Activated T-helper 1 cell treated with anti-CD3 and anti-CD28 coated beads, Interleukin-12 subunit alpha, Interleukin-12 subunit beta, Interleukin-2, Interleukin-4 antibody, amounts not matched to agents 30 ng/mL and 10 ng/mL and 1 ng/mL, durations not matched to agents 14 hours and 24 hours and 36 hours (primary cell): ENCODE measurements at regions not wholly inside any gene's neighbourhood (a gene's known extent, or its start where the extent isn't known, plus 50 kb on each side); places are given as distances from the start of the nearest gene placed in this dataset.

ENCODE experiments used
- DNase-seq: peaks from one replicate; pipeline ENCODE4 v3.0.0; 2021; ENCODE audit warnings: low spot score
- H3K27ac Mint-ChIP-seq: one replicate; pipeline ENCODE4 v1.8.0; 2021; ENCODE audit warnings: mild to moderate bottlenecking, mixed read lengths
- H3K27me3 Mint-ChIP-seq: one replicate; pipeline ENCODE4 v1.8.0; 2022; ENCODE audit warnings: mild to moderate bottlenecking, moderate library complexity, mixed read lengths; ENCODE audit not compliant: insufficient read depth
- H3K36me3 Mint-ChIP-seq: one replicate; pipeline ENCODE4 v1.8.0; 2021; ENCODE audit warnings: low read depth, mixed read lengths
- H3K4me1 Mint-ChIP-seq: one replicate; pipeline ENCODE4 v1.8.0; 2021; ENCODE audit warnings: low read depth, mixed read lengths
- H3K4me3 Mint-ChIP-seq: one replicate; pipeline ENCODE4 v1.8.0; 2021; ENCODE audit warnings: mild to moderate bottlenecking, moderate library complexity, mixed read lengths
- H3K9me3 Mint-ChIP-seq: one replicate; pipeline ENCODE4 v1.8.0; 2021; ENCODE audit warnings: mixed read lengths
- intact Hi-C: fragments of 100-400 bp; cut with micrococcal nuclease; formaldehyde crosslinking; loops from one replicate; pipeline ENCODE4 v1.15.1; 2024

- no peak for DNase-seq
- H3K27ac Mint-ChIP-seq = no peak overlapping the region
- no peaks in the 10 kb centered on the region for H3K36me3 Mint-ChIP-seq
- no peaks in the 10 kb centered on the region for H3K9me3 Mint-ChIP-seq
- intact Hi-C loops = no loop called here
- H3K4me1 Mint-ChIP-seq = no peaks in the 10 kb centered on the region
- H3K27me3 Mint-ChIP-seq = no peaks in the 10 kb centered on the region
- no peak overlapping the region for H3K4me3 Mint-ChIP-seq
These were observed 452.7 kb upstream of the KLHL29 start for GRCh38 chr2:22932288-22932687.

GRCh38 chr2:22934747-22935146, 450.2 kb upstream of the KLHL29 start:
- no peak overlapping the region for H3K27ac Mint-ChIP-seq
- intact Hi-C loops = no loop called here
- no peaks in the 10 kb centered on the region for H3K27me3 Mint-ChIP-seq
- no peak for DNase-seq
- no peaks in the 10 kb centered on the region for H3K36me3 Mint-ChIP-seq
- H3K4me3 Mint-ChIP-seq = no peak overlapping the region
- H3K9me3 Mint-ChIP-seq = no peaks in the 10 kb centered on the region
- no peaks in the 10 kb centered on the region for H3K4me1 Mint-ChIP-seq

GRCh38 chr2:22942441-22942840, 442.5 kb upstream of the KLHL29 start:
- H3K36me3 Mint-ChIP-seq = no peaks in the 10 kb centered on the region
- no peak for DNase-seq
- H3K4me1 Mint-ChIP-seq = no peaks in the 10 kb centered on the region
- H3K27me3 Mint-ChIP-seq = no peaks in the 10 kb centered on the region
- intact Hi-C loops = no loop called here
- no peak overlapping the region for H3K27ac Mint-ChIP-seq
- H3K9me3 Mint-ChIP-seq = no peaks in the 10 kb centered on the region
- no peak overlapping the region for H3K4me3 Mint-ChIP-seq

- Mint-ChIP-seq H3K27ac (no peak overlapping the region), H3K27me3 (no peaks in the 10 kb centered on the region), H3K36me3 (no peaks in the 10 kb centered on the region), H3K4me3 (no peak overlapping the region), H3K9me3 (no peaks in the 10 kb centered on the region), H3K4me1 (no peaks in the 10 kb centered on the region)
- intact Hi-C loops = no loop called here
- DNase-seq = no peak
These were observed 440.8 kb upstream of the KLHL29 start for GRCh38 chr2:22944143-22944542.

GRCh38 chr2:22946553-22946952, 438.4 kb upstream of the KLHL29 start:
- intact Hi-C loops = no loop called here
- Mint-ChIP-seq H3K4me3 (no peak overlapping the region), H3K27me3 (no peaks in the 10 kb centered on the region)

GRCh38 chr2:22947741-22948140, 437.2 kb upstream of the KLHL29 start:
- no peak for DNase-seq
- Mint-ChIP-seq H3K36me3 (no peaks in the 10 kb centered on the region), H3K27me3 (no peaks in the 10 kb centered on the region), H3K4me3 (no peak overlapping the region), H3K9me3 (no peaks in the 10 kb centered on the region), H3K4me1 (no peaks in the 10 kb centered on the region), H3K27ac (no peak overlapping the region)
- intact Hi-C loops = no loop called here

More at GRCh38 chr2:22946553-22946952, 438.4 kb upstream of the KLHL29 start:
- H3K4me1 Mint-ChIP-seq = no peaks in the 10 kb centered on the region
- H3K9me3 Mint-ChIP-seq = no peaks in the 10 kb centered on the region
- H3K27ac Mint-ChIP-seq = no peak overlapping the region
- no peaks in the 10 kb centered on the region for H3K36me3 Mint-ChIP-seq
- DNase-seq = no peak

- Mint-ChIP-seq H3K9me3 (no peaks in the 10 kb centered on the region), H3K36me3 (no peaks in the 10 kb centered on the region), H3K4me3 (no peak overlapping the region), H3K4me1 (no peaks in the 10 kb centered on the region), H3K27ac (no peak overlapping the region), H3K27me3 (no peaks in the 10 kb centered on the region)
- intact Hi-C loops = no loop called here
- no peak for DNase-seq
These were observed 434.5 kb upstream of the KLHL29 start for GRCh38 chr2:22950431-22950830.

- no peaks in the 10 kb centered on the region for H3K4me1 Mint-ChIP-seq
- no peak overlapping the region for H3K4me3 Mint-ChIP-seq
- intact Hi-C loops = no loop called here
- no peak for DNase-seq
- no peaks in the 10 kb centered on the region for H3K36me3 Mint-ChIP-seq
- no peaks in the 10 kb centered on the region for H3K9me3 Mint-ChIP-seq
- no peaks in the 10 kb centered on the region for H3K27me3 Mint-ChIP-seq
- no peak overlapping the region for H3K27ac Mint-ChIP-seq
These were observed 432.2 kb upstream of the KLHL29 start for GRCh38 chr2:22952656-22953225.

- no peak overlapping the region for H3K4me3 Mint-ChIP-seq
- no peaks in the 10 kb centered on the region for H3K4me1 Mint-ChIP-seq
- H3K9me3 Mint-ChIP-seq = no peaks in the 10 kb centered on the region
- intact Hi-C loops = no loop called here
- no peak overlapping the region for H3K27ac Mint-ChIP-seq
- no peaks in the 10 kb centered on the region for H3K36me3 Mint-ChIP-seq
- no peaks in the 10 kb centered on the region for H3K27me3 Mint-ChIP-seq
- DNase-seq = no peak
These were observed 427.5 kb upstream of the KLHL29 start for GRCh38 chr2:22957446-22957845.

- Mint-ChIP-seq H3K4me3 (no peak overlapping the region), H3K36me3 (no peaks in the 10 kb centered on the region), H3K9me3 (no peaks in the 10 kb centered on the region), H3K27ac (no peak overlapping the region), H3K27me3 (no peaks in the 10 kb centered on the region), H3K4me1 (no peaks in the 10 kb centered on the region)
- intact Hi-C loops = no loop called here
- DNase-seq = no peak
These were observed 426.7 kb upstream of the KLHL29 start for GRCh38 chr2:22958308-22958707.

- no peak overlapping the region for H3K27ac Mint-ChIP-seq
These were observed 417.2 kb upstream of the KLHL29 start for GRCh38 chr2:22967756-22968155.

GRCh38 chr2:22970284-22970975, 414.5 kb upstream of the KLHL29 start:
- H3K36me3 Mint-ChIP-seq = no peaks in the 10 kb centered on the region
- no peak overlapping the region for H3K27ac Mint-ChIP-seq
- H3K27me3 Mint-ChIP-seq = peaks cover 4% of the 10 kb centered on the region
- DNase-seq = no peak
- H3K9me3 Mint-ChIP-seq = no peaks in the 10 kb centered on the region
- H3K4me3 Mint-ChIP-seq = no peak overlapping the region
- no peaks in the 10 kb centered on the region for H3K4me1 Mint-ChIP-seq
- intact Hi-C loops = no loop called here

More at GRCh38 chr2:22967756-22968155, 417.2 kb upstream of the KLHL29 start:
- no peak for DNase-seq
- H3K27me3 Mint-ChIP-seq = peaks cover 3% of the 10 kb centered on the region
- no peak overlapping the region for H3K4me3 Mint-ChIP-seq
- H3K9me3 Mint-ChIP-seq = no peaks in the 10 kb centered on the region
- no peaks in the 10 kb centered on the region for H3K4me1 Mint-ChIP-seq
- intact Hi-C loops = no loop called here
- H3K36me3 Mint-ChIP-seq = no peaks in the 10 kb centered on the region

GRCh38 chr2:22970991-22971390, 414.0 kb upstream of the KLHL29 start:
- peaks cover 4% of the 10 kb centered on the region for H3K27me3 Mint-ChIP-seq
- intact Hi-C loops = no loop called here
- H3K4me3 Mint-ChIP-seq = no peak overlapping the region
- no peaks in the 10 kb centered on the region for H3K4me1 Mint-ChIP-seq
- no peaks in the 10 kb centered on the region for H3K9me3 Mint-ChIP-seq
- no peak for DNase-seq
- H3K36me3 Mint-ChIP-seq = no peaks in the 10 kb centered on the region
- no peak overlapping the region for H3K27ac Mint-ChIP-seq

GRCh38 chr2:22981785-22982184, 403.2 kb upstream of the KLHL29 start:
- DNase-seq = no peak
- Mint-ChIP-seq H3K9me3 (peaks cover 4% of the 10 kb centered on the region), H3K27ac (no peak overlapping the region), H3K4me1 (no peaks in the 10 kb centered on the region), H3K36me3 (no peaks in the 10 kb centered on the region), H3K4me3 (no peak overlapping the region), H3K27me3 (no peaks in the 10 kb centered on the region)
- intact Hi-C loops = no loop called here
